HPDE6-E6E7 (cell line): ENCODE measurements at regions not wholly inside any gene's neighbourhood (a gene's known extent, or its start where the extent isn't known, plus 50 kb on each side); places are given as distances from the start of the nearest gene placed in this dataset.

Source experiments
- DNase-seq: peaks from one replicate; pipeline ENCODE4 v3.0.0; 2011; ENCODE audit warnings: missing footprints; ENCODE audit errors: extremely low spot score

- DNase-seq: no peak
Observed at GRCh38 chr12:93043192-93043876, 114.2 kb upstream of the EEA1 start.

- no peak for DNase-seq
Observed at GRCh38 chr12:93043877-93044209, 114.7 kb upstream of the EEA1 start.

DNA sequence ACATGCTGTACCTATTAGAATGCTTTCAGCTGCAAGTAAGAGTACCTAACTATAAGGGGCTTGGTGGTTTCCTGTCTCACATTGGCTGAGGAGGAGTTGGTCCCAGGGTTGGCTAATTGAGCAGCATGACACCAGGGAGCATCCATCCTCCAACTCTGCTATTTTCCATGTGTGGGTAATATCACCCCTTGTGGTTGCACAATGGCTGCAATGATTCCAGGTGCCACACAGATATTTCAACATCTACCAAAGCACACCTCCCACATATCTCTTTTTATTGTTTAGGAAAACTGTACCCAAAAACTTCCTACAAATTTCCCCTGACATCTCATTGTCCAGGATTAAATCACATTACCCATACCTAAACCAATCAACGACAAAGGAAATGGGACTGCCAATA, 118.0 kb upstream of the EEA1 start:
- no peak for DNase-seq

DNA sequence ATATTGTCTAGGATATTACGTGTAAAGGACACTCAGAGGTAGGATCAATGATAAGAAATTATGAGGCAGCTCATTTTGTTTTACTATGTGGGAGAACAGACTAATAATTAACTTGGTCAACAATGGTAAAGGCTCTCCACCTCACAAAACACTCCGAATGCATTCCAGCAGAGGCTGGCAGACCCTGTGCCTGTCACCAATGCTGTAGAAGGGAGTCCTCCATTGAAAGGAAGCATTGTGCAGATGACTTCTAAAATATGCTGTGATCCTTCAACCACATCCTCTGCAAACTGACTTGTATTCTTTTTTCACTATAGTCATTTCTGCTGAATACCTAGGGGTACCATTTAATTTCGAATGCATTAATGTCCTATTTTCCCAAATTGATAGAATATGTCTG, 119.6 kb upstream of the EEA1 start:
- DNase-seq: no peak

GRCh38 chr12:93050026-93050747, 121.1 kb upstream of the EEA1 start:
- DNase-seq: no peak

- DNase-seq: no peak
Observed at GRCh38 chr12:93050748-93051081, 121.6 kb upstream of the EEA1 start.

DNA sequence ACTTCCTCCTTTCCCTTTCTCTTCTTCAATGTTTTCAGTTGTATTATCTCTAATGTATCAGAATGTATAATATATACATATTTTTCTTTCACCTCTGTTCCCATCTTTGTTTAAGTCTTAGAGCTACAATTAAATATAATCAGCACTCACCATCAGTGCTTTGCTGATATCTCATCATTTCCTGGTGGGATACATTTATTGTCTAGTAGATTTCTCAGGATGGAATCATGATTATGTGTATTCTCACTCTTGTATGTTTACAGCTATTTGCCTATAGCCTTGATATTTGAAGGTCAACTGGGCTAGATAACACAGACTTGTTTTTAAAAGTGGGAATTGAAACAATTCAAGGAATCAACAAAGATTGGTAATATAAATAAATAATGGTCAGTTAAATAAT, 124.9 kb upstream of the EEA1 start:
- no peak for DNase-seq

DNA sequence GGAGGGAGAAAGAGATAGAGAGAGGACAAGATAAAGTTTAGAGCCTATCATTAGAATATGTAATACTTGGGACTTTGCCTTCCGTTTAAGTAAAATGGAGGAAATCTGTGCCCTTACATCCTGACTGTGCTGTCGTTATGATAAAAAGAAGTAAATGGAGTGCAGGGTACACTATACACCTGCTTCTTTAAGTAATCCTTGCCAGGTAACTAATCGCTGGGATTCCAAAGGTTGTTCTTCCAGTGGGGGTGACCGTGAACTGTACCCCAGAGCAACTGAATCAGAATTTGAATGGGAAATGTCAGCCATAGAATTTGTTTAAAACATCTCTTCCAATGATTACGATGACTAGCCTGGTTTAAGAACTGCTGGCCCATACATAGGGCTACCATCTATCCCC, 126.1 kb upstream of the EEA1 start:
- DNase-seq: no peak

DNA sequence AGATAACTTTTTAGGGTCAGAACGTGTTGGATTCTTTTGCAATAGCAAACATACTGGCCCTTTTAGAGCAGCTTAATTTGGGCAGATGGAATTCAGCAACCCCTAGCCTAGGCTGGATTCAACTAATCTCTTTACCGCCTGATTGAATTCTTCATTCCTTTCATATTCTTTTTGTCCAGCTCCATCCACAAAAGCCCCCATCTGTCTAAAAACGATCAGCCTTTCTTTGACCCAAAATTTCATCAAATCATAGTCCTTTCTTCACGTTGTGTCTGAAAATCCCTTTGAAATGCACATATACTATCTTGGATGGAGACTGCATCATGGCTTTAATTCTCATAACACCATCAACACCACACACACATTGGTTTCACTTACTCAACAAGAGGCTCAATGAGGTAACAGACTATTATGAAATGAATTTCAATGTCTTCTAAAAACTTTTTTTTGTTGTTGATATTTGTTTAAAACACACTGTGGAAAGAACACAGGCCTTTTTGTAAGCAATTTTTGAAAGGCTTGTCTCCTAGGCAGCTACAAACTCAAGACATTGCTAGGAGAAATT, 128.0 kb upstream of the EEA1 start:
- no peak for DNase-seq

DNA sequence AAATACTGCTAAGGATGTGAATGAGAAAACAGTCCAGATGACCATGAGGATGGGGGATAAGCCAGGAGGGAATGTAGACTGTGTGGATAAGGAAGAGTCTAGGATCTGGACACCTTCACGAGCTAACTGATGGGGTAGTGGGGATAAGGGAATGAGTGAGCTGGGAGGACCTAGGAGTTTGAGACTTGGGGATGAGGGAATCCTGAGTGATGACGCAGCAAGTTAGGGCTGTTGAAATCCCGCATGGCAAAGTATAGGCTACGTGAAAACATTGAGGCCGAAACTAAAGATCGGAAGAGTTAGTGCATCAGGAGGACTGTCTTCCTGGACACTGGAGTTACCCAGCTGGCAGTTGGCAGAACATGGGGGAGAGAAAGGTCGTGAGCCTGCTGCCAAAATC, 129.2 kb upstream of the EEA1 start:
- DNase-seq: no peak

DNA sequence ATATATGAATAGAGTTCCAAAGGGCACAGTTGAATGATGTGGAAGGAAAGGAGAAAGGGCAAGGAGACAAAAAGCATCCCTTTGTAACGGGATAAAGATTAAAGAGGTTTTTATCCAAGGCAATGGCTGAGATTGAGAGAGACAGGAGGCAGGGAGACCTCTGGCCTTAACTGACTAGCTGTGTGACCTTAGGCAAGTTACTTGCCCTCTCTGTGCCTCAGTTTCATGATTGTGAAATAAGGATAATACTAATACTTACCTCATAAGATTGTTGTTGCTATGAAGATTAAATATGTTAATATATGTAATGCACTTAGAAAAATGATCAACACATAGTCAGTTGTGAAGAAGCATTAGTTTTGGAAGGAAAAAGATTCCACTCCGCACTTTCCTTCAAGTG, 130.2 kb upstream of the EEA1 start:
- no peak for DNase-seq

DNA sequence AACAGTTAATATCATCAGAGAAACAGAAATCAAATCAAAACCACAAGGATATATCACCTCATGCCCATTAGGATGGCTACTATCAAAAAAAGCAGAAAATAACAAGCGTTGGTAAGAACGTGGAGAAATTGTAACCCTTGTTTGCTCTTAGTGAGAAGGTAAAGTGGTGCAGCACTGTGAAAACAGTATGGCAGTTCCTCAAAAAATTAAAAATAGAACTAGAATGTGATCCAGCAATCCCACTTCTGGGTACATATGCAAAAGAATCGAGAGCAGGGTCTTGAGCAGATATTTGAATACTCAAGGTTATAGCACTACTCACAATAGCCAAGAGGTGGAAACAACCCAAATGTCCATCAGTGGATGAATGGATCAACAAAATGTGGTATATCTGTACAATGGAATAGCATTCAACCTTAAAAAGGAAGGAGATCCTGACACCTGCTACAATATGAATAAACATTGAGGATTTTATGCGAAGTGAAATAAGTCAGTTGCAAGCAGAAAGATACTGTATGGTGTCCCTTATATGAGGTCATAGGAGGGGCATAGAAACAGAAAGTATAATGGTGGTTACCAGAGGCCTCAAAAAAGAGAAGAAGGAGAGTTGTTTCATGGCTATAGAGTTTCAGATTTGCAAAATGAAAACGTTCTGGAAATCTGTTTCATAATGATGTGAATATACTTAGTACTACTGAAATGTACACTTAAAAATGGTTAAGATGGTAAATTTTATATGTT, 131.0 kb upstream of the EEA1 start:
- DNase-seq: no peak

GRCh38 chr12:93060666-93061472, 131.8 kb upstream of the EEA1 start:
- DNase-seq: no peak

DNA sequence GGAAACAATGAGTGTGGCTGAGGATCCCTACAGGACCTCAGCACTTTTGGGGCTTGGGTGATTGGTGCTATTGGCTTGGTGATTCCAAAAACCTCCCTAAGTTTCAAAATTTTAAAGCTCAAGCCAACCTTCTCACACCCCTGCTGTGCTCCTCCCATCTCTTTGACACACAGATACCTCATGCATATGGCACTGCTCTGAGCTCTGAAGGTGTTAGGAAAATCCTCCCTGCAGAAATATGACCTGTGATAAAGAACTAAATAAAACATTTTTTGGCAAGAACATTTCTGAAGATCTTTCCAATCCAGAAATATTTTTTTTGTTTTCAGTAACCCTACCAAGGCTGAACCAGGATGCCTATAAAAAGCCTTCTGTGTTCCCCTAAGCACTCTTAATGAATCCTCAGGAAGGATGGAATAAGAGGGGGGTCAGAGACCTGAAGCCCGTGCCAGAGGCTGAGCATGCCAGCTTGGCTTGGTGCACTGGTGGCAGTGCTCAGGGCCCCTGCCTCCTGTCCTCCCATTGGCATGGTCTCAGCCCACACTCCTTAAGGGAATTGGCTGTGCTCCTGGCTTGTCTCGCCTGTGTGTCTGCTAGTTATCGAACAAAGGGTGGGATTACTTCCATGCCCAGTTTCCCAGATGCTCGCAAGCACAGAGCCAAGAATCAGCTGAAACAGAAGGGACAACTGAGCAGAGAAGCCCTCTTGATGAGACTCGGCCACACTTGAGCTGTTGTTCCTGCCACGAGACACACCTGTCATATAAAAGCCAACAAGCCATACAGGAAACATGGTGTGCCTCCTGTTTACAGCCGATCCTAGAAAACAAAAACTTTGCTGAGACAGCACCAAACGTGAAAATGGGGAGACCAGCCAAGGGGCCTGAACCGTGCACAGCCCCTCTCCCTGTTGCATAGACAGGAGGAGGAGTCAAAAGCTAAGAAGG, 132.7 kb upstream of the EEA1 start:
- DNase-seq: no peak

DNA sequence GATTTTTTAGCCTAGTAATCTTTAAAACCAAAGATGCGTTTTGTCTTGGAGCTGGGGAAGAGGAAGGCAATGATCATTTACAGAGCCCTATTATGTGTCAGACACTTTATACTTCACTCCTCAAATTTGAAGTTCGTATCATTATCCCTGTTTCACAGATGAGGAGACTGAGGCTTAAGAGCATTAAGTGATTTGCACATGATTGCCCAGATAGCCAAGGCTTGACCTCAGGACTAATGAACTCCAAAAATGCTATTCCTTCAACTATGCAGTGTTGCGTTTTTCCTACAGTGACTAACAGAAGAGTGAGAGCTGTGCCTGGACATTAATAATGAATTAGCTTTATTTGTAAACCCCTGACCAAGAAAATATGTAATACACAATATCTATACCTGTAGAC, 136.8 kb upstream of the EEA1 start:
- no peak for DNase-seq

DNA sequence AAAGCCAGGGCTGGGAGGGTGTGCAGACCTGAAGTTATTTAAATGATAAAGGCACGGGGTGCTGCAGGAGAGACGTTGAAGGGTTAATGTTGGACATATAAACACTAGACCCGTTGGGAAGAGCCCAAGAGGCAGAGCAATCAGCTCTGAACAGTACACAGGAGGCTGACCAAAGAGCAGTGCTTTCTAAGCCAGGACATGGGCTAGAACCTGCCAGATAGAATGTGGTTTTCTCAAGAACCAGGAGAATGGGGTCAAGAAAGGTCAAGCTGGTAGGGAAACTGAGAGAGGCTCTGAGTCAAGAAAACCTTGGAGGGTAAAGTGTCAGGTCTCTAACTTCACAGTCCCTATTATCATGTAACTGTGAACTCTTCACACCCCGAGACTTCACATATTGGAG, 143.2 kb upstream of the EEA1 start:
- no peak for DNase-seq

DNA sequence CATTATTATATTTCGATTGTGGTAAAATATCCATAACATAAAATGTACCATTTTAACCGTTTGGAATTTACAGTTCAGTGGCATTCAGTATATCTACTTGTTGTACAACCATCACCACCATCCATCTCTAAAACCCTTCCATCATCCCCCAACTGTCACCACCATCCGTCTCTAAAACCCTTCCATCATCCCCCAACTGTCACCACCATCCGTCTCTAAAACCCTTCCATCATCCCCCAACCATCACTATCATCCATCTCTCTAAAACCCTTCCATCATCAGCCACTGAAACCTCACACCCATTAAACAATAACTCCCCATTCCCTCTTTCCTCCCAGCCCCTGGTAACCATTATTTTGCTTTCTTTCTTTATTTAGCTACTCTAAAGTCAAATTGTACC, 144.2 kb upstream of the EEA1 start:
- no peak for DNase-seq

DNA sequence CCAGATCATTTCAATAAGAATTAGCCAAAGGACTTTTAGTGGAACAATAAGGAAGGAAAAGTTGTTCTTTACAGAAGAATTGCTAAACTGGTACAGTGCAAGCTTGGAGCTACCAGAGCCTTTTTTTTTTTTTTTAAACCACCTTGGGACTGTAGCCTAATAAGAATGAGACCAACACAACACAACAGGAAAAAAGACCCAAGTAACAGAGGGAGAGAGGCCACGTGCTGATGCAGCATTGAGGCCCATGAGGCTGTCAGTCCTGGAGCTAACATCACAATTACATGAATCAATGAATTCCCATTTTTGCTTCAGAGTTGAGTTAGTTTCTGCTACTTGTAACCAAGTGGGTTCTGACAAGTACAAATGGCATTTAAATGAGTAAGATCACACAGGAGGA, 149.0 kb upstream of the EEA1 start:
- DNase-seq: no peak

GRCh38 chr12:93078577-93078976, 149.5 kb upstream of the EEA1 start:
- DNase-seq: no peak

GRCh38 chr12:93079271-93079670, 150.2 kb upstream of the EEA1 start:
- no peak for DNase-seq

DNA sequence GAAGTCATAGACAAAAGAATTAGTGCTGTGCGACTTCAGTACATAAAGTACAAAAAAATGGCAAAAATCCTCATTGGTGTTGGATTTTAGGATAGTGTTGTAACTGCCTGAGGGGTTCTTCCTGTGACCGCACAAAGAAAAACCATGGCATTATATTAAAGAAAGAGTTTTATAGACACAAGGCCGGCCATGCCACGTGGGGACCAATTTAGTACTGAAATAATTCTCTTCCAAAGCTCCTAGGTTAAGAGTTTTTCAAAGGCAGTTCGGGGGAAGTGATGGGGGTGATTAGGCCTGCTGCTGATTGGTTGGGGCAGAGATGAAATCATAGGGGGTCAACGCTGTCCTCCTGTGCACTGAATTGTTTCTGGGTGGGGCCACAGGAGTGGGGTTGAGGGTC, 150.9 kb upstream of the EEA1 start:
- DNase-seq: no peak
